CD4-positive, alpha-beta T cell treated with Interleukin-6 at 100 ng/mL for 8 hours (primary cell): ENCODE measurements at regions not wholly inside any gene's neighbourhood (a gene's known extent, or its start where the extent isn't known, plus 50 kb on each side); places are given as distances from the start of the nearest gene placed in this dataset.
A peak's percentile ranks its signal among the peaks of the same experiment; 100 is the strongest.

Experiments used
- DNase-seq: peaks from one replicate; pipeline ENCODE4 v3.0.0-alpha.2; 2020; ENCODE audit warnings: mixed read lengths, low spot score

- no peak for DNase-seq
Observed at GRCh38 chr15:31456354-31457060, 129.9 kb downstream of the KLF13 start.

DNA sequence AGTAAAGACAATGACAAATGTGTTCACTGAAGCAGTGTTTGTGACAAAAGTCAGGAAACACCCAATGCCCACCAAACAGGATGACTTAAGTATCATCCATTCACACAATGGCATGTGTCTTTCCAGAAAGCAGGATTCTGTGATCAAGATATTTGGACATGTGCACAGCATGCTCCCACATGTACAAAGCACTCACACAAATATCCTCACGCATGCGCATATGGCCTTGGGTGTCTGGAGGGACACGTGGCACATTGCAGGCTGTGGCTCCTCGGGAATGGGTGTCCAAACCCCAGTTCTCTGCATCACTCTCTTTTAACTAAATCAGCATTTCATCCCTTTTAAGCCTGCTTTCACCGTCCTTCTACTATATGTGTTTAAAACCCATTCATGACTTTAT is 130.5 kb downstream of the KLF13 start:
- no peak for DNase-seq

GRCh38 chr15:31457631-31458526 is 131.2 kb downstream of the KLF13 start:
- no peak for DNase-seq

- peak; percentile 27 for DNase-seq
Observed at GRCh38 chr15:31458596-31459399, 132.2 kb downstream of the KLF13 start.

DNA sequence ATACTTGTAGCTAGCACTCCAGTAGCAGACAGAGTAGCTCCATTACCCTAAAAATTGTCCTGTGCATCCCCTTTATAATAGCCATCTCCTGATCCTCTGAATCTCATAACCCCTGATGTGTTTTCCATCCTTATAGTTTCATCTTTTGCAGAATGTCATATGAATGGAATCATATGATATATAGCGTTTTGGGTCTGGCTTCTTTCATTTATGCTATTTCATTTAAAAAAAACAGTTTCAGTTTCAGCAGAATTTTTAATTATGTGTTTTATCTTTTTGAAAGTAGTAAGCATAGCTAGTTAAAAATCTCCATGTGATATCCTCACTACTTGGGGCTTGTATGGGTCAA is 132.7 kb downstream of the KLF13 start:
- no peak for DNase-seq

DNA sequence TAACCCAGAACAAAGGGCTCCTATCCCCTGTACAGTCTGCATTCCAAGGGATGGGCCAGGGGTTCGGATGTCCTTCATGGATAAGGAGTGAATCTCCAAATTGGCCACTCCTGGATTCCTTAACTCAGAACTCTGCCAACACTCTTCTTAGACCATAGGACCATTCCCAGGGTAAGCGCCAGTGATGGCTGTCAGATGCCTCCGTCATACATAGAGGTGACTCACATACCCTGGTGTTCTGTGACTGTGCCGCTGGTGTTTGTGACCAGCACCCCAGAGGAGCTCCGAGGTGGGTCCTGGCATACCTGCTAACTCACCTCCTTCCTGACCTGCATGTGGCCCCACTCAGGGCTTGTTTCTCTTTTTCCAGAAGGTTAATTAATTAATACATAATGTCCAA is 134.7 kb downstream of the KLF13 start:
- DNase-seq, result no peak

DNA sequence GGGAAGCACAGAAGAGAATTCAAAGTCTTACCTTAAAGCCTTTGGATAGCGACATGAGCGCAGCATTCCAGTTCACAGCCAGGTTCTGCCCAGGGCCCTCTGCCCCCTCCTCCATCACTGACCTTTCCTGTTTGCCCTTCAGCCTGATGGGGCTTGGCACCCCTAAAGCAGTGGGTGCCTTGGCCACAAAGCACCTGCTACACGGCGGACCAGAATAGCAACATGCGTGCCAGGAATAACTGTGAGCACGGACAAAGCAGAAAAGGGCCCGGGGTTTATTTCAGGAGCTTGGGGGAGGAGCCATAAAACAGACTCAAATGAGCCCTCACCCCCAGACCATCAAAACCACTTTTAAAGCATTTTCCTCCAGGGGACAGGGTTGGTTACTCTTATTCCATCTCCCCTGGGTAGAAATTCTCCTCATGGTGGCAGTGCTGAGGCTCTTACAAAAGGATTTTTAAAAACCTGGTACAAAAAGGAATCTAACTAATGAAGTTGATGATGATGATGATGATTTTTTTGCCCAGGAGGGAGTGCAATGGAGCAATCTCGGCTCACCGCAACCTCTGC is 135.4 kb downstream of the KLF13 start:
- DNase-seq, result no peak

DNA sequence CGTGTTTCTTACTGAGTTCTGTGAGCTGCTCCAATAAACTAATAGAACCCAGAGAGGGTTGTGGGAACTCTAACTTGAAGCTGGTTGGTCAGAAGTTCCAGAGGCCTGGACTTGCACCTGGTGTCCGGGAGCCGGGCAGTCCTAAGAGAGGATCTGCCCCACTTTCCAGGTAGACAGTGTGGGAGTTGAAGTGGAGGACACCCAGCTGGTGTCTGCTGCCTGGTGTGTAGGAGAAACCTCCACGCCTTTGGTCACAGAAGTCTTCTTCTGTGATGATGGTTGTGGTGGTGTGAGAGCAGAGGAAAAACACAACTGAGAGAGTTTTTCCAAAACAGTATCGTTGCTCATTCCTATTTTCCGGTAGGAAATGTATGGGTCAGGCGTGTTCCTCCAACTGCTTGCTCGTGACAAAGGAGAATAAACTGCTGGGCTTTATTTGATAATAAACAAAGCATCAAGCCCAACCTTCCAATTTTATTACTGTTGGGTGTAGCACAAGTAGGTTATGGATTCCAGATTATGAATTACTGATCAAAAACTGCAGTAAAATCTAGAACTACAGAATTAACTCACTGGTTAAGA is 137.0 kb downstream of the KLF13 start:
- DNase-seq, result no peak

DNA sequence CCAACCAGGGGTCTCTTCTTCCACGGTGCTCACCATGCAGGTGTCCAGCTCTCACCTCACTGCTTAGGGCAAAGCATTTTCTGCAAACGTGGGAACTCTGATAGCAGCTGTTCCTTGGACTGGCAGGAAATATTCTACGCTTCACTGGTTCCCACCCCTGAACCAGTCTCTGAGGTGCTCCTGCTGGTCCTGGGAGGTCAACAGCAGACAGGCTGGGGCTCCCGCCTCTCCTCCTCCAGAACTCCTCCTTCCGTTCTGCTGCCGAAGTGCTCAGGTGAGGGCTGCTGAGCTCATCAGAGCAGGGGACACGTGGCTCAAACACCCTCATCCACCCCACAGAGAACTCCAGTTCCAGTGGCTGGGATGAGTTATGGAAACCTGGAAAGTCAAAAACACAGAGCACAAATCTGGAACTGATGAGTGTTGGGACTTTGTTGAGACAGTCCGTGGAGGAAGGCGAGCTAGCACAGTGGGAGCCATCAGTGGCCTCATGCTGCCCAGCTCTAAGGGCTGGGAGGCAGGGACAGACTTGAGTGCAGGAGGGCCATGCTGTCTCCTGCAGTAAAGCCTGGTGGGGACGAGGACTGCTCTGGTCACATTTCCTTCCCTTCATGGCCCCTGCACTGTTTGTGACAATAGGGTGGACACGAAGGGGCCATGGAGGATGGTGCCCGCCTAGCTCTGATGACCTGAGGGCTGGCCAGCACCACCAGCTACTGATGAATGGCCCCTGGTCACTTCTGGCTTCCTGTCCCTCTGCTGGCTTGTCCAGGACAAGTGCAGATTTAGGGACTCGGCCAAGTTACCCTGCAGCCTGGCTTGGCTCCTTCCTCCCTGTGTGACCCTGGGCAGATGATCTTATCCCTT is 137.8 kb downstream of the KLF13 start:
- DNase-seq, result no peak

DNA sequence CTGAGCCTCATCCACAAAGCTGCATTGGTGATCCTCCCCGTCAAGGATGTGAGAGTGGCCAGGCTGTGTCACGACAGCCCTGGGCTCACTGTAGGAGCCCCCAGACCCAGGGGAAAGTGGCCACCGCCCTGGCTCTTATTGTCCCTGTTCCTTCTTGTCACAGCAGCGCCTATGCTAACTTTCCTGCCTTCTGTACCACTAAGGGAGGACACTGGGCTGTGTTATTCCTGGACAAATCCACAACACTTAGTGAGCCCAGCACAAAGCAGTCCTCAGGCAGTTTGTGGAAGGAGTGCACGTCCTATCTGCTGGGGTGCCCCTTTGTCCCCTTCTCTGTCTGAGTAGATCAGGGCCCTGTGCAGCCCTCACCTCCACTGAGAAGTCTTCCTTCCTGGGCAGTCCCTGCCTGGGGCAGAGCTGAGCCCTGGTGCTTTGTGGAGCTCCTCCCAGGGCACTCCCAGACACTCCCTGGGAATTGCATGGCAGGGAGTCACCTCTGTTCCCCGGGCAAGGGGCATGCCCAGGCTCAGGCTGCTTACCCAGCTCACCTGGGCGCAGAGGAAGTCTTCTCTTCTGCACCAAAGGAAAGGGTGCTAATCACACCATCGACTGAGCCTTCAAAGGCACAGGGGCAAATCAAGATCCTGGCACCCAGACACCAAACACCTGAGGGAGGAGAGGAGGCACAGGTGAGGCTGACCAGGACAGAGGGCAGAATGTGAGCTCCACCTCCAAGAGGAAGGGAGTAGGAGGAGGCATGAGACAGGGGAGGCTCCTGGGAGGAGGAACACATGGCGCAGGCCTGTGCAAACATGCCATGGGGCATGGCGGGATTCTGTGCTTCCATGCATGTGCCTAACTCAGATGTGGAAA is 138.7 kb downstream of the KLF13 start:
- no peak for DNase-seq

GRCh38 chr15:31467361-31467760 is 140.7 kb downstream of the KLF13 start:
- DNase-seq, result no peak

DNA sequence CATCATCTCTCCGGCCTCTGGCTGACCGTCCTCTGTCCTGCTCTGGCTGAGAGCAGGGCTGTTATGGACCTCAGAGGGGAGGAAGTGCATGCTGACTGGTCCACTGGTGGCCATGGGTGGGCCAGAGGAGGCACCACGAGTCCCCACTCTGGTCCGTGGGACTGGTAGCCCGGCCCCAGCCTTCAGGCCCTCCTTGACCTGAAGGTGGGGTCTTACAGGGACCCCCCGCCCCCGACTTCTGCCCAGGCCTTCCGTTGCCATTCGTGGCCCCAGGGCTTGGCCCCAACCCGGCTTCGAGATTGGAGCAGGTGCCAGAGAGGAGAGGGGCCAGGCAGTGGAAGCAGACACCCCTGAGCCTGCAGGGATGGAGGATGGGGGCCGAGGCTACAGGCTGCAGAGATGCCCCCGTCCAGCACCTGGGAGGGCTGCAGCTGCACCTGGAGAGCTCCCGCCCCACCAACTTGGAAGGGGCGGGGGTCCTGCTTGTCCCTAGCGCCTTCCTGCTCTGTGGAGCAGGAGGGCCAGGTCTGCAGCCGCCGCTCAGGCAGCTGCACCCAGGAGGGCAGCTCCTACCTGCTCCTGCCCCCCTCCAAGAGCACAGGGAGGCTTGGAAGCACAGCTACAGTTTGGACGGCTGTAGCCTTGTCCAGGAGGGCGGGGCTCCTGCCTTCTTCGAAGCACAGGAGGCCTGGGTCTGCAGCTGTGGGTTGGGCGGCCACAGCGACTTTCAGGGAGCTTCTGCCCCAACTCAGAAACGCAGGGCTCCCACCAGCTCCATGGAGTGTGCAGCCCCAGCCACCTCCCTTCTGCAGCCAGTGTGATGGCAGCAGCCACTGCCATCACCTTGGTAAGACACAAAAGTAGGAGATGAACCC is 142.5 kb downstream of the KLF13 start:
- DNase-seq, result no peak

DNA sequence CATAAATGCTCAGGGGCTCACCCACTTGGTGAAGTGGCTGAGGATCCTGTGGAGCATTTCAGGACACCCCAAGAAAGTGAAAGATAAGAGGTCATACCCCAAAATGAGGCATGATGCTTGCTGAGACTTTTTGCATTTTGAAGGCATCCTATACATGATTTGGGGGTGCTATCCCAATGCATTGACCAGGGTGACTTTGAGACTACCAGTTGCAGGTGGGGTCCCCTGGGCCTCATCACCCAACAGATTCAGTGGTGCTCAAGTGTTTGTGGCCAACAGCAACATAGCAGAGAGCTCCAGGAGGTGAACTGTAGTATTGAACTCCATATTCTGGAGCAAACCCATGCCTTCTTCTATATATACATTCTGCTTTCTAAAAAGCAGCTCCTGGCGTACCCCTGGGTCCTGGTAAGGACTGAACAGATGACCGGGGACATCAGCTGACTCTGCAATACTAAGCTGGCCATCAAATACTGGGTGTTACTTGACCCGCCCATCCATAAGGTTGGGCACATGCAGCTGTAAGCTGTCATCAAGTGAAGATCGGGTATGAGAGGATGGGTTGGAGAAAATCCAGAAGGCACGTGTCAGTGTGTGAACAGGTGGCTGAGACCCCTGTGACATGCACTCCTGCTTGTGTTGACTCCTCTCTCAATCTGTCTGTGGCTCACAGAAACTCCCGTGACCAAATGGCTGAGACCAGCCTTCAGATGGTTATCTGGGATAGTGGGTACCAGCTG is 143.3 kb downstream of the KLF13 start:
- DNase-seq, result no peak

DNA sequence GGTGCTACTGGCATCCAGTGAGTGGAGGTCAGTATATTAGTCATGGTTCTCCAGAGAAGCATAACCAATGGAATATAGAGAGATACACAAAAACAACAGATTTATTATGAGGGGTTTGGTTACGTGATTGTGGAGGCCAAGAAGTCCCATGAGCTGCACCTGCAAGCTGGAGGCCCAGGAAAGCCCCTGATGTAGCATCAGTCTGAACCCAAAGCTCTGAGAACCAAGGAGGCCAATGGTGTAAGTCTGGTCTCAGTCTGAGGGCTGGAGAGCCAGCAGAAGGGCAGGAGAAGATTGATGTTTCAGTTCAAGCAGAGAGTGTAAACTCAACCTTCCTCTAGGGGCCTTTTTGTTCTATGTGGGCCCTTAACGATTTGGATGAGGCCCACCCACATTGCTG is 144.1 kb downstream of the KLF13 start:
- no peak for DNase-seq

GRCh38 chr15:31471731-31472430 is 145.2 kb downstream of the KLF13 start:
- no peak for DNase-seq

GRCh38 chr15:31472636-31473384 is 146.2 kb downstream of the KLF13 start:
- DNase-seq, result peak; percentile 67
